ENCODE measurements at regions not wholly inside any gene's neighbourhood (a gene's known extent, or its start where the extent isn't known, plus 50 kb on each side); places are given as distances from the start of the nearest gene placed in this dataset.

GRCh38 chr5:93964421-93964820 is 223.0 kb upstream of the POU5F2 start:
- Histone ChIP-seq H3K4me1 (ENCODE audit: control insufficient read depth, insufficient read depth, low read length) (peaks cover 15% of the 10 kb centered on the region; the same call in 1 of the 2 replicates), H3K27me3 (ENCODE audit: control insufficient read depth, insufficient read depth, low read length) (no peaks in the 10 kb centered on the region), H3K9me3 (ENCODE audit: control insufficient read depth, insufficient read depth, low read depth, low read length) (no peaks in the 10 kb centered on the region), H3K4me3 (ENCODE audit: low read depth in 2 of 2, low read length in 2 of 2) (no peak overlapping the region), H3K27ac (ENCODE audit: low read length) (no peak overlapping the region), H3K36me3 (ENCODE audit: control insufficient read depth, insufficient read depth, low read length) (no peaks in the 10 kb centered on the region)
- ChIA-PET POLR2A (no interaction called here), CTCF (no interaction called here)
- no peak for TF ChIP-seq POLR2AphosphoS5 (IDR thresholded peaks at IDR 0.05; ENCODE audit: low read depth, low read length)
- TF ChIP-seq, protein P1, sequence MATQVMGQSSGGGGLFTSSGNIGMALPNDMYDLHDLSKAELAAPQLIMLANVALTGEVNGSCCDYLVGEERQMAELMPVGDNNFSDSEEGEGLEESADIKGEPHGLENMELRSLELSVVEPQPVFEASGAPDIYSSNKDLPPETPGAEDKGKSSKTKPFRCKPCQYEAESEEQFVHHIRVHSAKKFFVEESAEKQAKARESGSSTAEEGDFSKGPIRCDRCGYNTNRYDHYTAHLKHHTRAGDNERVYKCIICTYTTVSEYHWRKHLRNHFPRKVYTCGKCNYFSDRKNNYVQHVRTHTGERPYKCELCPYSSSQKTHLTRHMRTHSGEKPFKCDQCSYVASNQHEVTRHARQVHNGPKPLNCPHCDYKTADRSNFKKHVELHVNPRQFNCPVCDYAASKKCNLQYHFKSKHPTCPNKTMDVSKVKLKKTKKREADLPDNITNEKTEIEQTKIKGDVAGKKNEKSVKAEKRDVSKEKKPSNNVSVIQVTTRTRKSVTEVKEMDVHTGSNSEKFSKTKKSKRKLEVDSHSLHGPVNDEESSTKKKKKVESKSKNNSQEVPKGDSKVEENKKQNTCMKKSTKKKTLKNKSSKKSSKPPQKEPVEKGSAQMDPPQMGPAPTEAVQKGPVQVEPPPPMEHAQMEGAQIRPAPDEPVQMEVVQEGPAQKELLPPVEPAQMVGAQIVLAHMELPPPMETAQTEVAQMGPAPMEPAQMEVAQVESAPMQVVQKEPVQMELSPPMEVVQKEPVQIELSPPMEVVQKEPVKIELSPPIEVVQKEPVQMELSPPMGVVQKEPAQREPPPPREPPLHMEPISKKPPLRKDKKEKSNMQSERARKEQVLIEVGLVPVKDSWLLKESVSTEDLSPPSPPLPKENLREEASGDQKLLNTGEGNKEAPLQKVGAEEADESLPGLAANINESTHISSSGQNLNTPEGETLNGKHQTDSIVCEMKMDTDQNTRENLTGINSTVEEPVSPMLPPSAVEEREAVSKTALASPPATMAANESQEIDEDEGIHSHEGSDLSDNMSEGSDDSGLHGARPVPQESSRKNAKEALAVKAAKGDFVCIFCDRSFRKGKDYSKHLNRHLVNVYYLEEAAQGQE (IDR thresholded peaks at IDR 0.05; ENCODE audit: insufficient read depth in 1 of 2, low read depth in 2 of 2, low read length in 1 of 2): no peak
- TF ChIP-seq, protein P2, sequence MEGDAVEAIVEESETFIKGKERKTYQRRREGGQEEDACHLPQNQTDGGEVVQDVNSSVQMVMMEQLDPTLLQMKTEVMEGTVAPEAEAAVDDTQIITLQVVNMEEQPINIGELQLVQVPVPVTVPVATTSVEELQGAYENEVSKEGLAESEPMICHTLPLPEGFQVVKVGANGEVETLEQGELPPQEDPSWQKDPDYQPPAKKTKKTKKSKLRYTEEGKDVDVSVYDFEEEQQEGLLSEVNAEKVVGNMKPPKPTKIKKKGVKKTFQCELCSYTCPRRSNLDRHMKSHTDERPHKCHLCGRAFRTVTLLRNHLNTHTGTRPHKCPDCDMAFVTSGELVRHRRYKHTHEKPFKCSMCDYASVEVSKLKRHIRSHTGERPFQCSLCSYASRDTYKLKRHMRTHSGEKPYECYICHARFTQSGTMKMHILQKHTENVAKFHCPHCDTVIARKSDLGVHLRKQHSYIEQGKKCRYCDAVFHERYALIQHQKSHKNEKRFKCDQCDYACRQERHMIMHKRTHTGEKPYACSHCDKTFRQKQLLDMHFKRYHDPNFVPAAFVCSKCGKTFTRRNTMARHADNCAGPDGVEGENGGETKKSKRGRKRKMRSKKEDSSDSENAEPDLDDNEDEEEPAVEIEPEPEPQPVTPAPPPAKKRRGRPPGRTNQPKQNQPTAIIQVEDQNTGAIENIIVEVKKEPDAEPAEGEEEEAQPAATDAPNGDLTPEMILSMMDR (IDR thresholded peaks at IDR 0.05): no peak
- TF ChIP-seq SIN3A (IDR thresholded peaks at IDR 0.05; ENCODE audit: borderline replicate concordance, insufficient read depth, low read depth, low read length): no peak
- no peak for TF ChIP-seq TCF7L2 (IDR thresholded peaks at IDR 0.05; ENCODE audit: low read depth, low read length)
- in situ Hi-C loops (cut with HindIII; ENCODE audit: low pct_unique_long_range_greater_than_20kb, low sequenced_read_pairs): no loop called here
- ATAC-seq (no peak), DNase-seq (ENCODE audit: low read depth, low spot score) (no peak)
- no TSS peak for BruUV-seq (replicated peaks)
- intact Hi-C loops (cut with micrococcal nuclease; ENCODE audit: unreplicated experiment): no loop called here

GRCh38 chr5:93960042-93960441 is 218.6 kb upstream of the POU5F2 start:
- intact Hi-C loops (cut with micrococcal nuclease; ENCODE audit: unreplicated experiment): no loop called here
- in situ Hi-C loops (cut with HindIII; ENCODE audit: low pct_unique_long_range_greater_than_20kb, low sequenced_read_pairs): no loop called here
- Histone ChIP-seq H3K36me3 (ENCODE audit: control insufficient read depth, insufficient read depth, low read length) (no peaks in the 10 kb centered on the region), H3K4me3 (ENCODE audit: low read depth in 2 of 2, low read length in 2 of 2) (no peak overlapping the region), H3K9me3 (ENCODE audit: control insufficient read depth, insufficient read depth, low read depth, low read length) (no peaks in the 10 kb centered on the region), H3K27ac (ENCODE audit: low read length) (no peak overlapping the region), H3K4me1 (ENCODE audit: control insufficient read depth, insufficient read depth, low read length) (no peaks in the 10 kb centered on the region), H3K27me3 (ENCODE audit: control insufficient read depth, insufficient read depth, low read length) (no peaks in the 10 kb centered on the region)
- no peak for ATAC-seq
- TF ChIP-seq, protein P2 (IDR thresholded peaks at IDR 0.05): no peak
- TF ChIP-seq TCF7L2 (IDR thresholded peaks at IDR 0.05; ENCODE audit: low read depth, low read length) (no peak), POLR2AphosphoS5 (IDR thresholded peaks at IDR 0.05; ENCODE audit: low read depth, low read length) (no peak), SIN3A (IDR thresholded peaks at IDR 0.05; ENCODE audit: borderline replicate concordance, insufficient read depth, low read depth, low read length) (no peak)
- TF ChIP-seq, protein P1 (IDR thresholded peaks at IDR 0.05; ENCODE audit: insufficient read depth in 1 of 2, low read depth in 2 of 2, low read length in 1 of 2): no peak
- BruUV-seq (replicated peaks): no TSS peak
- DNase-seq (ENCODE audit: low read depth, low spot score): no peak
- CTCF ChIA-PET: no interaction called here
- POLR2A ChIA-PET: no interaction called here

Measured in Panc1 (cell line).